ENCODE measurements at regions not wholly inside any gene's neighbourhood (a gene's known extent, or its start where the extent isn't known, plus 50 kb on each side); places are given as distances from the start of the nearest gene placed in this dataset.

GRCh38 chr18:47470941-47471340 lies 219.5 kb upstream of the SKOR2 start:
- no peak for DNase-seq (ENCODE audit: low read depth in 2 of 2)

- no peak for DNase-seq (ENCODE audit: low read depth in 2 of 2)
Measured at GRCh38 chr18:47469576-47469975, 218.1 kb upstream of the SKOR2 start.

GRCh38 chr18:47461977-47462376 lies 210.5 kb upstream of the SKOR2 start:
- no peak for DNase-seq (ENCODE audit: low read depth in 2 of 2)

GRCh38 chr18:47461406-47461948 lies 210.0 kb upstream of the SKOR2 start:
- no peak for DNase-seq (ENCODE audit: low read depth in 2 of 2)

- no peak for DNase-seq (ENCODE audit: low read depth in 2 of 2)
Measured at GRCh38 chr18:47458483-47458882, 207.0 kb upstream of the SKOR2 start.

GRCh38 chr18:47457614-47458013 lies 206.2 kb upstream of the SKOR2 start:
- DNase-seq (ENCODE audit: low read depth in 2 of 2) = no peak

GRCh38 chr18:47453038-47453437 lies 201.6 kb upstream of the SKOR2 start:
- no peak for DNase-seq (ENCODE audit: low read depth in 2 of 2)

- DNase-seq (ENCODE audit: low read depth in 2 of 2) = no peak
Measured at GRCh38 chr18:47448956-47449355, 197.5 kb upstream of the SKOR2 start.

- no peak for DNase-seq (ENCODE audit: low read depth in 2 of 2)
Measured at GRCh38 chr18:47441914-47442313, 190.5 kb upstream of the SKOR2 start.

- no peak for DNase-seq (ENCODE audit: low read depth in 2 of 2)
Measured at GRCh38 chr18:47438001-47438400, 186.5 kb upstream of the SKOR2 start.

GRCh38 chr18:47436871-47437270 lies 185.4 kb upstream of the SKOR2 start:
- DNase-seq (ENCODE audit: low read depth in 2 of 2) = no peak

- no peak for DNase-seq (ENCODE audit: low read depth in 2 of 2)
Measured at GRCh38 chr18:47434214-47434746, 182.8 kb upstream of the SKOR2 start.

GRCh38 chr18:47427923-47428637 lies 176.6 kb upstream of the SKOR2 start:
- DNase-seq (ENCODE audit: low read depth in 2 of 2) = no peak

GRCh38 chr18:47427072-47427471 lies 175.6 kb upstream of the SKOR2 start:
- DNase-seq (ENCODE audit: low read depth in 2 of 2) = no peak

- no peak for DNase-seq (ENCODE audit: low read depth in 2 of 2)
Measured at GRCh38 chr18:47425365-47425764, 173.9 kb upstream of the SKOR2 start.

GRCh38 chr18:47422524-47422923 lies 171.1 kb upstream of the SKOR2 start:
- no peak for DNase-seq (ENCODE audit: low read depth in 2 of 2)

- no peak for DNase-seq (ENCODE audit: low read depth in 2 of 2)
Measured at GRCh38 chr18:47420130-47420529, 168.7 kb upstream of the SKOR2 start.

GRCh38 chr18:47418746-47419145 lies 167.3 kb upstream of the SKOR2 start:
- DNase-seq (ENCODE audit: low read depth in 2 of 2) = peak; percentile 47 to 55

- DNase-seq (ENCODE audit: low read depth in 2 of 2) = no peak
Measured at GRCh38 chr18:47417807-47418206, 166.3 kb upstream of the SKOR2 start.

GRCh38 chr18:47415881-47416280 lies 164.4 kb upstream of the SKOR2 start:
- no peak for DNase-seq (ENCODE audit: low read depth in 2 of 2)

- DNase-seq (ENCODE audit: low read depth in 2 of 2) = no peak
Measured at GRCh38 chr18:47413327-47413726, 161.9 kb upstream of the SKOR2 start.

GRCh38 chr18:47412924-47413323 lies 161.5 kb upstream of the SKOR2 start:
- DNase-seq (ENCODE audit: low read depth in 2 of 2) = no peak

- DNase-seq (ENCODE audit: low read depth in 2 of 2) = no peak
Measured at GRCh38 chr18:47411159-47411558, 159.7 kb upstream of the SKOR2 start.

GRCh38 chr18:47410139-47410538 lies 158.7 kb upstream of the SKOR2 start:
- no peak for DNase-seq (ENCODE audit: low read depth in 2 of 2)

All from fibroblast of skin of left quadriceps (primary cell).